Hematopoietic multipotent progenitor cell treated with erythropoietin and hydrocortisone succinate and interleukin-3 and kit ligand, for 4 days (in vitro differentiated cells): ENCODE measurements at regions not wholly inside any gene's neighbourhood (a gene's known extent, or its start where the extent isn't known, plus 50 kb on each side); places are given as distances from the start of the nearest gene placed in this dataset.
A peak's percentile ranks its signal among the peaks of the same experiment; 100 is the strongest.
"Not testable (repeated sequence)": the region's sequence is repeated elsewhere in the genome, so short reads cannot be mapped to it uniquely, and the experiment has no call there.

Experiments used
- DNase-seq: peaks from one replicate; pipeline ENCODE4 v3.0.0-alpha.2; 2015

- no peak for DNase-seq
Measured at GRCh38 chr13:80499536-80500290, 158.8 kb upstream of the SPRY2 start.

- no peak for DNase-seq
Measured at GRCh38 chr13:80498433-80498832, 157.5 kb upstream of the SPRY2 start.

- DNase-seq: no peak
Measured at GRCh38 chr13:80497978-80498377, 157.1 kb upstream of the SPRY2 start.

- DNase-seq: no peak
Measured at GRCh38 chr13:80497439-80497838, 156.5 kb upstream of the SPRY2 start.

GRCh38 chr13:80496721-80497397, 155.9 kb upstream of the SPRY2 start:
- no peak for DNase-seq

GRCh38 chr13:80490491-80490943, 149.6 kb upstream of the SPRY2 start:
- not testable (repeated sequence) for DNase-seq

- DNase-seq: no peak
Measured at GRCh38 chr13:80486402-80486801, 145.5 kb upstream of the SPRY2 start.

- DNase-seq: no peak
Measured at GRCh38 chr13:80483157-80483556, 142.2 kb upstream of the SPRY2 start.

- no peak for DNase-seq
Measured at GRCh38 chr13:80481588-80481987, 140.7 kb upstream of the SPRY2 start.

GRCh38 chr13:80477661-80478443, 136.9 kb upstream of the SPRY2 start:
- no peak for DNase-seq

- no peak for DNase-seq
Measured at GRCh38 chr13:80476953-80477352, 136.0 kb upstream of the SPRY2 start.

GRCh38 chr13:80475718-80476117, 134.8 kb upstream of the SPRY2 start:
- DNase-seq: no peak

- no peak for DNase-seq
Measured at GRCh38 chr13:80473695-80474094, 132.8 kb upstream of the SPRY2 start.

GRCh38 chr13:80469853-80470381, 129.0 kb upstream of the SPRY2 start:
- DNase-seq: no peak

- no peak for DNase-seq
Measured at GRCh38 chr13:80469105-80469852, 128.4 kb upstream of the SPRY2 start.

GRCh38 chr13:80465321-80465720, 124.4 kb upstream of the SPRY2 start:
- DNase-seq: no peak

GRCh38 chr13:80463673-80464352, 122.9 kb upstream of the SPRY2 start:
- no peak for DNase-seq

GRCh38 chr13:80462567-80462966, 121.6 kb upstream of the SPRY2 start:
- DNase-seq: no peak

- DNase-seq: no peak
Measured at GRCh38 chr13:80462037-80462436, 121.1 kb upstream of the SPRY2 start.

GRCh38 chr13:80458543-80458942, 117.6 kb upstream of the SPRY2 start:
- no peak for DNase-seq

- DNase-seq: peak; percentile 95
Measured at GRCh38 chr13:80454245-80454644, 113.3 kb upstream of the SPRY2 start.

GRCh38 chr13:80452279-80452678, 111.4 kb upstream of the SPRY2 start:
- DNase-seq: no peak
